ENCODE measurements at regions not wholly inside any gene's neighbourhood (a gene's known extent, or its start where the extent isn't known, plus 50 kb on each side); places are given as distances from the start of the nearest gene placed in this dataset.

- no peak for TF ChIP-seq CREB1 (CRISPR knock-in tag; IDR thresholded peaks at IDR 0.05; ENCODE audit: low read depth)
- TF ChIP-seq, protein P1, sequence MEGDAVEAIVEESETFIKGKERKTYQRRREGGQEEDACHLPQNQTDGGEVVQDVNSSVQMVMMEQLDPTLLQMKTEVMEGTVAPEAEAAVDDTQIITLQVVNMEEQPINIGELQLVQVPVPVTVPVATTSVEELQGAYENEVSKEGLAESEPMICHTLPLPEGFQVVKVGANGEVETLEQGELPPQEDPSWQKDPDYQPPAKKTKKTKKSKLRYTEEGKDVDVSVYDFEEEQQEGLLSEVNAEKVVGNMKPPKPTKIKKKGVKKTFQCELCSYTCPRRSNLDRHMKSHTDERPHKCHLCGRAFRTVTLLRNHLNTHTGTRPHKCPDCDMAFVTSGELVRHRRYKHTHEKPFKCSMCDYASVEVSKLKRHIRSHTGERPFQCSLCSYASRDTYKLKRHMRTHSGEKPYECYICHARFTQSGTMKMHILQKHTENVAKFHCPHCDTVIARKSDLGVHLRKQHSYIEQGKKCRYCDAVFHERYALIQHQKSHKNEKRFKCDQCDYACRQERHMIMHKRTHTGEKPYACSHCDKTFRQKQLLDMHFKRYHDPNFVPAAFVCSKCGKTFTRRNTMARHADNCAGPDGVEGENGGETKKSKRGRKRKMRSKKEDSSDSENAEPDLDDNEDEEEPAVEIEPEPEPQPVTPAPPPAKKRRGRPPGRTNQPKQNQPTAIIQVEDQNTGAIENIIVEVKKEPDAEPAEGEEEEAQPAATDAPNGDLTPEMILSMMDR (conservative IDR thresholded peaks at IDR 0.05; ENCODE audit: low read depth in 2 of 2) = no peak
- TF ChIP-seq, protein P2, sequence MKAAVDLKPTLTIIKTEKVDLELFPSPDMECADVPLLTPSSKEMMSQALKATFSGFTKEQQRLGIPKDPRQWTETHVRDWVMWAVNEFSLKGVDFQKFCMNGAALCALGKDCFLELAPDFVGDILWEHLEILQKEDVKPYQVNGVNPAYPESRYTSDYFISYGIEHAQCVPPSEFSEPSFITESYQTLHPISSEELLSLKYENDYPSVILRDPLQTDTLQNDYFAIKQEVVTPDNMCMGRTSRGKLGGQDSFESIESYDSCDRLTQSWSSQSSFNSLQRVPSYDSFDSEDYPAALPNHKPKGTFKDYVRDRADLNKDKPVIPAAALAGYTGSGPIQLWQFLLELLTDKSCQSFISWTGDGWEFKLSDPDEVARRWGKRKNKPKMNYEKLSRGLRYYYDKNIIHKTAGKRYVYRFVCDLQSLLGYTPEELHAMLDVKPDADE (IDR thresholded peaks at IDR 0.05) = no peak
- no peak for TF ChIP-seq POLR2AphosphoS5 (IDR thresholded peaks at IDR 0.05; ENCODE audit: low read depth)
- no peak for TF ChIP-seq EZH2 (IDR thresholded peaks at IDR 0.05; ENCODE audit: low read depth, unreplicated experiment)
Observed at GRCh38 chr14:82987502-82988124, 1454.0 kb upstream of the SEL1L start.

All from GM23338 (cell line).